H1 (cell line): ENCODE measurements at regions not wholly inside any gene's neighbourhood (a gene's known extent, or its start where the extent isn't known, plus 50 kb on each side); places are given as distances from the start of the nearest gene placed in this dataset.

Source experiments
- ASH2L ChIP-seq: fragments of 200-600, 300-600 bp; sonication (generic); IDR thresholded peaks from one replicate; pipeline ENCODE4 v1.7.1; 2017; ENCODE audit warnings: low read length
- ATF2 ChIP-seq: IDR thresholded peaks from 2 replicates; pipeline ENCODE4 v1.6.1; 2012; ENCODE audit warnings: low read length, inconsistent platforms
- CHD2 ChIP-seq: IDR thresholded peaks from 2 replicates; pipeline ENCODE4 v1.6.1; 2012; ENCODE audit warnings: low read length, improper control_type of control experiment
- CTCF ChIP-seq, 3 experiments: IDR thresholded peaks; 1 replicate in 2 of 3; 2 replicates in 1 of 3; pipeline versions ENCODE4 v1.5.1 to v1.6.1; 2011; ENCODE audit warnings: low read length in 3 of 3, mild to moderate bottlenecking in 3 of 3, inconsistent platforms in 2 of 3, low read depth in 1 of 3, moderate library complexity in 1 of 3; ENCODE audit not compliant: insufficient read depth in 1 of 3; ENCODE audit errors: control extremely low read depth in 1 of 3
- EP300 ChIP-seq, 2 experiments: IDR thresholded peaks; 1 replicate in 1 of 2; 2 replicates in 1 of 2; pipeline ENCODE4 v1.6.1; 2011 to 2012; ENCODE audit warnings: low read depth in 2 of 2, low read length in 2 of 2, mild to moderate bottlenecking in 2 of 2, borderline replicate concordance in 1 of 2, inconsistent platforms in 1 of 2, moderate library complexity in 1 of 2
- EZH2 ChIP-seq: fragments of 200-600 bp; sonication (generic); IDR thresholded peaks from 2 replicates; pipeline ENCODE4 v1.7.1; 2012; ENCODE audit warnings: low read depth, mild to moderate bottlenecking, moderate library complexity, low read length, inconsistent platforms; ENCODE audit not compliant: severe bottlenecking
- MAX ChIP-seq: IDR thresholded peaks from 2 replicates; pipeline ENCODE4 v1.6.1; 2012; ENCODE audit warnings: inconsistent platforms
- PHF8 ChIP-seq: fragments of 200-600 bp; sonication (generic); conservative IDR thresholded peaks from 2 replicates; pipeline ENCODE4 v1.7.1; 2012; ENCODE audit warnings: low read depth, mild to moderate bottlenecking, inconsistent platforms, low read length, moderate library complexity
- POLR2AphosphoS5 ChIP-seq: IDR thresholded peaks from 2 replicates; pipeline ENCODE4 v1.6.1; 2011; ENCODE audit warnings: low read depth, low read length
- RFX5 ChIP-seq: IDR thresholded peaks from 2 replicates; pipeline ENCODE4 v1.6.1; 2011; ENCODE audit warnings: low read depth, low read length, improper control_type of control experiment, borderline replicate concordance
- SIRT6 ChIP-seq: IDR thresholded peaks from one replicate; pipeline ENCODE4 v1.7.1; 2012; ENCODE audit warnings: low read length, inconsistent platforms
- USF2 ChIP-seq: IDR thresholded peaks from 2 replicates; pipeline ENCODE4 v1.6.1; 2011; ENCODE audit warnings: low read length, improper control_type of control experiment

- TF ChIP-seq CTCF (IDR thresholded peaks at IDR 0.05; ENCODE audit: control extremely low read depth in 1 of 3, insufficient read depth in 1 of 3, low read depth in 1 of 3, low read length in 3 of 3) (no peak), RFX5 (no peak), EP300 (IDR thresholded peaks at IDR 0.05; ENCODE audit: borderline replicate concordance in 1 of 2, low read depth in 2 of 2, low read length in 2 of 2) (no peak), MAX (no peak), ATF2 (no peak), PHF8 (no peak), ASH2L (no peak), USF2 (no peak), POLR2AphosphoS5 (no peak), EZH2 (no peak), CHD2 (no peak), SIRT6 (no peak)
These were observed 137.8 kb upstream of the CD180 start for GRCh38 chr5:67334373-67334772.
